Activated CD8-positive, alpha-beta memory T cell treated with anti-CD3 and anti-CD28 coated beads, Interleukin-2, amount 10 ng/mL, durations not matched to agents 7 days and 5 days (primary cell): ENCODE measurements at regions not wholly inside any gene's neighbourhood (a gene's known extent, or its start where the extent isn't known, plus 50 kb on each side); places are given as distances from the start of the nearest gene placed in this dataset.

Experiments used
- ATAC-seq: fragments of 150-1000 bp; cut with Tn5 transposase; one replicate; pipeline ENCODE4 v1.10.0; 2021; ENCODE audit warnings: moderate library complexity
- CTCF ChIA-PET: fragments of 350-600 bp; sonication (Branson Sonifier 250); formaldehyde crosslinking; loops from one replicate; lab custom pipeline; 2021; ENCODE audit warnings: antibody characterized with exemption; lab: Charles Lee
- DNase-seq: peaks from one replicate; pipeline ENCODE4 v3.0.0-alpha.2; 2020
- H3K27ac Mint-ChIP-seq: one replicate; pipeline ENCODE4 v1.8.0; 2021; ENCODE audit warnings: mild to moderate bottlenecking, mixed read lengths
- H3K27me3 Mint-ChIP-seq: one replicate; pipeline ENCODE4 v1.8.0; 2021; ENCODE audit warnings: mixed read lengths
- H3K36me3 Mint-ChIP-seq: one replicate; pipeline ENCODE4 v1.8.0; 2021; ENCODE audit warnings: mild to moderate bottlenecking, mixed read lengths
- H3K4me1 Mint-ChIP-seq: one replicate; pipeline ENCODE4 v1.8.0; 2021; ENCODE audit warnings: mixed read lengths
- H3K4me3 Mint-ChIP-seq: one replicate; pipeline ENCODE4 v1.8.0; 2021; ENCODE audit warnings: mild to moderate bottlenecking, moderate library complexity, mixed read lengths
- H3K9me3 Mint-ChIP-seq: one replicate; pipeline ENCODE4 v1.8.0; 2022; ENCODE audit warnings: low read depth, mixed read lengths

- Mint-ChIP-seq H3K4me3 (no peak overlapping the region), H3K27ac (no peak overlapping the region), H3K9me3 (no peaks in the 10 kb centered on the region), H3K27me3 (peaks cover 22% of the 10 kb centered on the region), H3K36me3 (no peaks in the 10 kb centered on the region), H3K4me1 (no peaks in the 10 kb centered on the region)
- ATAC-seq (no peak), DNase-seq (no peak)
- CTCF ChIA-PET: no interaction called here
Measured at GRCh38 chr2:200170221-200170620, 136.3 kb upstream of the SPATS2L start.

- no peaks in the 10 kb centered on the region for H3K9me3 Mint-ChIP-seq
- H3K27me3 Mint-ChIP-seq: peaks cover 17% of the 10 kb centered on the region
- H3K4me3 Mint-ChIP-seq: no peak overlapping the region
- DNase-seq: no peak
- CTCF ChIA-PET: no interaction called here
- ATAC-seq: no peak
- no peak overlapping the region for H3K27ac Mint-ChIP-seq
- H3K36me3 Mint-ChIP-seq: no peaks in the 10 kb centered on the region
- no peaks in the 10 kb centered on the region for H3K4me1 Mint-ChIP-seq
Measured at GRCh38 chr2:200171731-200172482, 134.6 kb upstream of the SPATS2L start.

GRCh38 chr2:200172521-200172920 lies 134.0 kb upstream of the SPATS2L start:
- H3K4me3 Mint-ChIP-seq: no peak overlapping the region
- CTCF ChIA-PET: no interaction called here
- no peak overlapping the region for H3K27ac Mint-ChIP-seq
- no peaks in the 10 kb centered on the region for H3K36me3 Mint-ChIP-seq
- H3K27me3 Mint-ChIP-seq: peaks cover 11% of the 10 kb centered on the region
- no peaks in the 10 kb centered on the region for H3K9me3 Mint-ChIP-seq
- DNase-seq: no peak
- no peak for ATAC-seq
- H3K4me1 Mint-ChIP-seq: no peaks in the 10 kb centered on the region

GRCh38 chr2:200172944-200173581 lies 133.4 kb upstream of the SPATS2L start:
- H3K9me3 Mint-ChIP-seq: no peaks in the 10 kb centered on the region
- no peak overlapping the region for H3K4me3 Mint-ChIP-seq
- H3K27ac Mint-ChIP-seq: no peak overlapping the region
- ATAC-seq (no peak), DNase-seq (no peak)
- no peaks in the 10 kb centered on the region for H3K4me1 Mint-ChIP-seq
- CTCF ChIA-PET: no interaction called here
- no peaks in the 10 kb centered on the region for H3K36me3 Mint-ChIP-seq
- peaks cover 15% of the 10 kb centered on the region for H3K27me3 Mint-ChIP-seq

GRCh38 chr2:200173691-200174090 lies 132.8 kb upstream of the SPATS2L start:
- no peaks in the 10 kb centered on the region for H3K9me3 Mint-ChIP-seq
- CTCF ChIA-PET: no interaction called here

GRCh38 chr2:200174433-200175216 lies 131.9 kb upstream of the SPATS2L start:
- H3K36me3 Mint-ChIP-seq: no peaks in the 10 kb centered on the region
- no peaks in the 10 kb centered on the region for H3K9me3 Mint-ChIP-seq
- ATAC-seq: no peak
- H3K4me3 Mint-ChIP-seq: no peak overlapping the region
- no peak overlapping the region for H3K27ac Mint-ChIP-seq
- no peak for DNase-seq
- peaks cover 9% of the 10 kb centered on the region for H3K27me3 Mint-ChIP-seq
- no peaks in the 10 kb centered on the region for H3K4me1 Mint-ChIP-seq
- CTCF ChIA-PET: no interaction called here

More at GRCh38 chr2:200173691-200174090, 132.8 kb upstream of the SPATS2L start:
- DNase-seq: no peak
- no peaks in the 10 kb centered on the region for H3K36me3 Mint-ChIP-seq
- no peak overlapping the region for H3K4me3 Mint-ChIP-seq
- ATAC-seq: no peak
- no peak overlapping the region for H3K27ac Mint-ChIP-seq
- no peaks in the 10 kb centered on the region for H3K4me1 Mint-ChIP-seq
- H3K27me3 Mint-ChIP-seq: peaks cover 16% of the 10 kb centered on the region

GRCh38 chr2:200177971-200178911 lies 128.3 kb upstream of the SPATS2L start:
- DNase-seq (no peak), ATAC-seq (no peak)
- Mint-ChIP-seq H3K4me1 (no peaks in the 10 kb centered on the region), H3K36me3 (no peaks in the 10 kb centered on the region), H3K9me3 (no peaks in the 10 kb centered on the region), H3K27ac (no peak overlapping the region), H3K27me3 (peaks cover 16% of the 10 kb centered on the region), H3K4me3 (no peak overlapping the region)
- CTCF ChIA-PET: interaction anchor here (1.3 kb wide), 1 partner anchor 127 kb away, joined by 3 read pairs; no protein-coding TSS in a partner anchor

- DNase-seq (no peak), ATAC-seq (no peak)
- CTCF ChIA-PET: no interaction called here
- no peak overlapping the region for H3K27ac Mint-ChIP-seq
- H3K36me3 Mint-ChIP-seq: no peaks in the 10 kb centered on the region
- H3K27me3 Mint-ChIP-seq: peaks cover 19% of the 10 kb centered on the region
- H3K4me1 Mint-ChIP-seq: no peaks in the 10 kb centered on the region
- H3K9me3 Mint-ChIP-seq: no peaks in the 10 kb centered on the region
- no peak overlapping the region for H3K4me3 Mint-ChIP-seq
Measured at GRCh38 chr2:200179151-200179550, 127.3 kb upstream of the SPATS2L start.

GRCh38 chr2:200180943-200181342 lies 125.5 kb upstream of the SPATS2L start:
- Mint-ChIP-seq H3K9me3 (no peaks in the 10 kb centered on the region), H3K36me3 (no peaks in the 10 kb centered on the region), H3K4me1 (no peaks in the 10 kb centered on the region), H3K27ac (no peak overlapping the region), H3K27me3 (peaks cover 32% of the 10 kb centered on the region), H3K4me3 (no peak overlapping the region)
- CTCF ChIA-PET: no interaction called here
- ATAC-seq (no peak), DNase-seq (no peak)

GRCh38 chr2:200181755-200182154 lies 124.7 kb upstream of the SPATS2L start:
- peaks cover 36% of the 10 kb centered on the region for H3K27me3 Mint-ChIP-seq
- no peak overlapping the region for H3K4me3 Mint-ChIP-seq
- H3K27ac Mint-ChIP-seq: no peak overlapping the region
- no peaks in the 10 kb centered on the region for H3K9me3 Mint-ChIP-seq
- no peak for DNase-seq
- H3K36me3 Mint-ChIP-seq: no peaks in the 10 kb centered on the region
- ATAC-seq: no peak
- CTCF ChIA-PET: no interaction called here
- no peaks in the 10 kb centered on the region for H3K4me1 Mint-ChIP-seq

- peaks cover 44% of the 10 kb centered on the region for H3K27me3 Mint-ChIP-seq
- H3K9me3 Mint-ChIP-seq: no peaks in the 10 kb centered on the region
- H3K4me1 Mint-ChIP-seq: no peaks in the 10 kb centered on the region
- H3K27ac Mint-ChIP-seq: no peak overlapping the region
- CTCF ChIA-PET: no interaction called here
- DNase-seq (no peak), ATAC-seq (no peak)
- no peak overlapping the region for H3K4me3 Mint-ChIP-seq
- H3K36me3 Mint-ChIP-seq: no peaks in the 10 kb centered on the region
Measured at GRCh38 chr2:200184748-200185627, 121.5 kb upstream of the SPATS2L start.

GRCh38 chr2:200185628-200186000 lies 120.9 kb upstream of the SPATS2L start:
- DNase-seq (no peak), ATAC-seq (no peak)
- Mint-ChIP-seq H3K4me1 (no peaks in the 10 kb centered on the region), H3K36me3 (no peaks in the 10 kb centered on the region), H3K9me3 (no peaks in the 10 kb centered on the region), H3K4me3 (no peak overlapping the region), H3K27me3 (peaks cover 46% of the 10 kb centered on the region), H3K27ac (no peak overlapping the region)
- CTCF ChIA-PET: no interaction called here
